ENCODE measurements at regions not wholly inside any gene's neighbourhood (a gene's known extent, or its start where the extent isn't known, plus 50 kb on each side); places are given as distances from the start of the nearest gene placed in this dataset.
A peak's percentile ranks its signal among the peaks of the same experiment; 100 is the strongest.

- TF ChIP-seq ZNF772 (CRISPR knock-in tag; IDR thresholded peaks at IDR 0.05) (no peak), DNMT3B (CRISPR knock-in tag; conservative IDR thresholded peaks at IDR 0.05) (no peak), ZNF510 (CRISPR knock-in tag; IDR thresholded peaks at IDR 0.05; ENCODE audit: low read depth) (no peak), DNMT1 (CRISPR knock-in tag; IDR thresholded peaks at IDR 0.05) (no peak), JDP2 (CRISPR knock-in tag; IDR thresholded peaks at IDR 0.05; ENCODE audit: borderline replicate concordance) (no peak), ZNF496 (CRISPR knock-in tag; IDR thresholded peaks at IDR 0.05; ENCODE audit: insufficient replicate concordance) (no peak), MLLT10 (CRISPR knock-in tag; IDR thresholded peaks at IDR 0.05) (no peak), ZNF749 (CRISPR knock-in tag; IDR thresholded peaks at IDR 0.05; ENCODE audit: borderline replicate concordance) (no peak), POGZ (CRISPR knock-in tag; IDR thresholded peaks at IDR 0.05) (no peak), ZNF543 (CRISPR knock-in tag; IDR thresholded peaks at IDR 0.05) (no peak), GTF3A (CRISPR knock-in tag; conservative IDR thresholded peaks at IDR 0.05) (0 out of 2 replicates have a peak, but pooled peaks have one; percentile 33), KDM6A (CRISPR knock-in tag; IDR thresholded peaks at IDR 0.05; ENCODE audit: low read depth) (no peak), SUZ12 (IDR thresholded peaks at IDR 0.05; ENCODE audit: low read depth, low read length) (no peak), SRY (CRISPR knock-in tag; IDR thresholded peaks at IDR 0.05) (no peak), MIXL1 (CRISPR knock-in tag; IDR thresholded peaks at IDR 0.05) (no peak)
- TF ChIP-seq, protein P1, sequence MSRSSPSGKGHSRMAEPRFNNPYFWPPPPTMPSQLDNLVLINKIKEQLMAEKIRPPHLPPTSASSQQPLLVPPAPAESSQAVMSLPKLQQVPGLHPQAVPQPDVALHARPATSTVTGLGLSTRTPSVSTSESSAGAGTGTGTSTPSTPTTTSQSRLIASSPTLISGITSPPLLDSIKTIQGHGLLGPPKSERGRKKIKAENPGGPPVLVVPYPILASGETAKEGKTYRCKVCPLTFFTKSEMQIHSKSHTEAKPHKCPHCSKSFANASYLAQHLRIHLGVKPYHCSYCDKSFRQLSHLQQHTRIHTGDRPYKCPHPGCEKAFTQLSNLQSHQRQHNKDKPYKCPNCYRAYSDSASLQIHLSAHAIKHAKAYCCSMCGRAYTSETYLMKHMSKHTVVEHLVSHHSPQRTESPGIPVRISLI (CRISPR knock-in tag; IDR thresholded peaks at IDR 0.05; ENCODE audit: borderline replicate concordance), result peak; percentile 79; the same call in 1 of the 2 replicates
- TF ChIP-seq, protein P2, sequence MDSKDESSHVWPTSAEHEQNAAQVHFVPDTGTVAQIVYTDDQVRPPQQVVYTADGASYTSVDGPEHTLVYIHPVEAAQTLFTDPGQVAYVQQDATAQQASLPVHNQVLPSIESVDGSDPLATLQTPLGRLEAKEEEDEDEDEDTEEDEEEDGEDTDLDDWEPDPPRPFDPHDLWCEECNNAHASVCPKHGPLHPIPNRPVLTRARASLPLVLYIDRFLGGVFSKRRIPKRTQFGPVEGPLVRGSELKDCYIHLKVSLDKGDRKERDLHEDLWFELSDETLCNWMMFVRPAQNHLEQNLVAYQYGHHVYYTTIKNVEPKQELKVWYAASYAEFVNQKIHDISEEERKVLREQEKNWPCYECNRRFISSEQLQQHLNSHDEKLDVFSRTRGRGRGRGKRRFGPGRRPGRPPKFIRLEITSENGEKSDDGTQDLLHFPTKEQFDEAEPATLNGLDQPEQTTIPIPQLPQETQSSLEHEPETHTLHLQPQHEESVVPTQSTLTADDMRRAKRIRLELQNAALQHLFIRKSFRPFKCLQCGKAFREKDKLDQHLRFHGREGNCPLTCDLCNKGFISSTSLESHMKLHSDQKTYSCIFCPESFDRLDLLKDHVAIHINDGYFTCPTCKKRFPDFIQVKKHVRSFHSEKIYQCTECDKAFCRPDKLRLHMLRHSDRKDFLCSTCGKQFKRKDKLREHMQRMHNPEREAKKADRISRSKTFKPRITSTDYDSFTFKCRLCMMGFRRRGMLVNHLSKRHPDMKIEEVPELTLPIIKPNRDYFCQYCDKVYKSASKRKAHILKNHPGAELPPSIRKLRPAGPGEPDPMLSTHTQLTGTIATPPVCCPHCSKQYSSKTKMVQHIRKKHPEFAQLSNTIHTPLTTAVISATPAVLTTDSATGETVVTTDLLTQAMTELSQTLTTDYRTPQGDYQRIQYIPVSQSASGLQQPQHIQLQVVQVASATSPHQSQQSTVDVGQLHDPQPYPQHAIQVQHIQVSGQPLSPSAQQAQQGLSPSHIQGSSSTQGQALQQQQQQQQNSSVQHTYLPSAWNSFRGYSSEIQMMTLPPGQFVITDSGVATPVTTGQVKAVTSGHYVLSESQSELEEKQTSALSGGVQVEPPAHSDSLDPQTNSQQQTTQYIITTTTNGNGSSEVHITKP (CRISPR knock-in tag; IDR thresholded peaks at IDR 0.05; ENCODE audit: low read depth), result no peak
- TF ChIP-seq, protein P3, sequence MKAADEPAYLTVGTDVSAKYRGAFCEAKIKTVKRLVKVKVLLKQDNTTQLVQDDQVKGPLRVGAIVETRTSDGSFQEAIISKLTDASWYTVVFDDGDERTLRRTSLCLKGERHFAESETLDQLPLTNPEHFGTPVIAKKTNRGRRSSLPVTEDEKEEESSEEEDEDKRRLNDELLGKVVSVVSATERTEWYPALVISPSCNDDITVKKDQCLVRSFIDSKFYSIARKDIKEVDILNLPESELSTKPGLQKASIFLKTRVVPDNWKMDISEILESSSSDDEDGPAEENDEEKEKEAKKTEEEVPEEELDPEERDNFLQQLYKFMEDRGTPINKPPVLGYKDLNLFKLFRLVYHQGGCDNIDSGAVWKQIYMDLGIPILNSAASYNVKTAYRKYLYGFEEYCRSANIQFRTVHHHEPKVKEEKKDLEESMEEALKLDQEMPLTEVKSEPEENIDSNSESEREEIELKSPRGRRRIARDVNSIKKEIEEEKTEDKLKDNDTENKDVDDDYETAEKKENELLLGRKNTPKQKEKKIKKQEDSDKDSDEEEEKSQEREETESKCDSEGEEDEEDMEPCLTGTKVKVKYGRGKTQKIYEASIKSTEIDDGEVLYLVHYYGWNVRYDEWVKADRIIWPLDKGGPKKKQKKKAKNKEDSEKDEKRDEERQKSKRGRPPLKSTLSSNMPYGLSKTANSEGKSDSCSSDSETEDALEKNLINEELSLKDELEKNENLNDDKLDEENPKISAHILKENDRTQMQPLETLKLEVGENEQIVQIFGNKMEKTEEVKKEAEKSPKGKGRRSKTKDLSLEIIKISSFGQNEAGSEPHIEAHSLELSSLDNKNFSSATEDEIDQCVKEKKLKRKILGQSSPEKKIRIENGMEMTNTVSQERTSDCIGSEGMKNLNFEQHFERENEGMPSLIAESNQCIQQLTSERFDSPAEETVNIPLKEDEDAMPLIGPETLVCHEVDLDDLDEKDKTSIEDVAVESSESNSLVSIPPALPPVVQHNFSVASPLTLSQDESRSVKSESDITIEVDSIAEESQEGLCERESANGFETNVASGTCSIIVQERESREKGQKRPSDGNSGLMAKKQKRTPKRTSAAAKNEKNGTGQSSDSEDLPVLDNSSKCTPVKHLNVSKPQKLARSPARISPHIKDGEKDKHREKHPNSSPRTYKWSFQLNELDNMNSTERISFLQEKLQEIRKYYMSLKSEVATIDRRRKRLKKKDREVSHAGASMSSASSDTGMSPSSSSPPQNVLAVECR (CRISPR knock-in tag; IDR thresholded peaks at IDR 0.05; ENCODE audit: borderline replicate concordance), result peak; percentile 33; the same call in 1 of the 2 replicates
- TF ChIP-seq, protein P4, sequence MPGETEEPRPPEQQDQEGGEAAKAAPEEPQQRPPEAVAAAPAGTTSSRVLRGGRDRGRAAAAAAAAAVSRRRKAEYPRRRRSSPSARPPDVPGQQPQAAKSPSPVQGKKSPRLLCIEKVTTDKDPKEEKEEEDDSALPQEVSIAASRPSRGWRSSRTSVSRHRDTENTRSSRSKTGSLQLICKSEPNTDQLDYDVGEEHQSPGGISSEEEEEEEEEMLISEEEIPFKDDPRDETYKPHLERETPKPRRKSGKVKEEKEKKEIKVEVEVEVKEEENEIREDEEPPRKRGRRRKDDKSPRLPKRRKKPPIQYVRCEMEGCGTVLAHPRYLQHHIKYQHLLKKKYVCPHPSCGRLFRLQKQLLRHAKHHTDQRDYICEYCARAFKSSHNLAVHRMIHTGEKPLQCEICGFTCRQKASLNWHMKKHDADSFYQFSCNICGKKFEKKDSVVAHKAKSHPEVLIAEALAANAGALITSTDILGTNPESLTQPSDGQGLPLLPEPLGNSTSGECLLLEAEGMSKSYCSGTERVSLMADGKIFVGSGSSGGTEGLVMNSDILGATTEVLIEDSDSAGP (CRISPR knock-in tag; IDR thresholded peaks at IDR 0.05; ENCODE audit: borderline replicate concordance), result peak; percentile 26; the same call in 1 of the 2 replicates
Observed at GRCh38 chr17:77322514-77323412, 182.0 kb downstream of the SEC14L1 start (continued).

Data from HepG2 (cell line).